ENCODE measurements at regions not wholly inside any gene's neighbourhood (a gene's known extent, or its start where the extent isn't known, plus 50 kb on each side); places are given as distances from the start of the nearest gene placed in this dataset.

GRCh38 chr12:125389061-125389697 lies 323.9 kb downstream of the AACS start:
- no peak for TF ChIP-seq EZH2 (IDR thresholded peaks at IDR 0.05)
- TF ChIP-seq, protein P1, sequence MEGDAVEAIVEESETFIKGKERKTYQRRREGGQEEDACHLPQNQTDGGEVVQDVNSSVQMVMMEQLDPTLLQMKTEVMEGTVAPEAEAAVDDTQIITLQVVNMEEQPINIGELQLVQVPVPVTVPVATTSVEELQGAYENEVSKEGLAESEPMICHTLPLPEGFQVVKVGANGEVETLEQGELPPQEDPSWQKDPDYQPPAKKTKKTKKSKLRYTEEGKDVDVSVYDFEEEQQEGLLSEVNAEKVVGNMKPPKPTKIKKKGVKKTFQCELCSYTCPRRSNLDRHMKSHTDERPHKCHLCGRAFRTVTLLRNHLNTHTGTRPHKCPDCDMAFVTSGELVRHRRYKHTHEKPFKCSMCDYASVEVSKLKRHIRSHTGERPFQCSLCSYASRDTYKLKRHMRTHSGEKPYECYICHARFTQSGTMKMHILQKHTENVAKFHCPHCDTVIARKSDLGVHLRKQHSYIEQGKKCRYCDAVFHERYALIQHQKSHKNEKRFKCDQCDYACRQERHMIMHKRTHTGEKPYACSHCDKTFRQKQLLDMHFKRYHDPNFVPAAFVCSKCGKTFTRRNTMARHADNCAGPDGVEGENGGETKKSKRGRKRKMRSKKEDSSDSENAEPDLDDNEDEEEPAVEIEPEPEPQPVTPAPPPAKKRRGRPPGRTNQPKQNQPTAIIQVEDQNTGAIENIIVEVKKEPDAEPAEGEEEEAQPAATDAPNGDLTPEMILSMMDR (IDR thresholded peaks at IDR 0.05): no peak
- TF ChIP-seq EZH2phosphoT487 (IDR thresholded peaks at IDR 0.05): no peak
